MM.1S (cell line): ENCODE measurements at regions not wholly inside any gene's neighbourhood (a gene's known extent, or its start where the extent isn't known, plus 50 kb on each side); places are given as distances from the start of the nearest gene placed in this dataset.

Experiments used
- DNase-seq: peaks from one replicate; pipeline ENCODE4 v3.0.0-alpha.2; 2015
- H2AFZ ChIP-seq: fragments of 300-600 bp; sonication (generic); 2 replicates; pipeline ENCODE4 v1.6.0; 2016; ENCODE audit warnings: antibody characterized with exemption, low read length
- H3F3A ChIP-seq: fragments of 300-600 bp; sonication (generic); 2 replicates; pipeline ENCODE4 v1.6.1; 2016; ENCODE audit warnings: mild to moderate bottlenecking, antibody characterized with exemption, low read length, moderate library complexity, mixed read lengths; ENCODE audit not compliant: insufficient read depth
- H3K27ac ChIP-seq: fragments of 300-600 bp; sonication (generic); 2 replicates; pipeline ENCODE4 v1.5.1; 2016; ENCODE audit warnings: mild to moderate bottlenecking, low read length
- H3K27me3 ChIP-seq: fragments of 300-600 bp; sonication (generic); replicated peaks from 2 replicates; pipeline ENCODE4 v1.6.0; 2016; ENCODE audit warnings: low read length; ENCODE audit not compliant: insufficient read depth
- H3K36me3 ChIP-seq: fragments of 300-600 bp; sonication (generic); replicated peaks from 2 replicates; pipeline ENCODE4 v1.6.1; 2016; ENCODE audit warnings: mild to moderate bottlenecking, low read length, mixed read lengths; ENCODE audit not compliant: insufficient read depth
- H3K4me1 ChIP-seq: fragments of 300-600 bp; sonication (generic); 2 replicates; pipeline ENCODE4 v1.6.1; 2016; ENCODE audit warnings: low read length, mixed read lengths
- H3K4me2 ChIP-seq: fragments of 300-600 bp; sonication (generic); 2 replicates; pipeline ENCODE4 v1.6.0; 2016; ENCODE audit warnings: low read depth, low read length
- H3K4me3 ChIP-seq: fragments of 300-600 bp; sonication (generic); 2 replicates; pipeline ENCODE4 v1.5.1; 2016; ENCODE audit warnings: low read length, mixed read lengths
- H3K79me2 ChIP-seq: fragments of 300-600 bp; sonication (generic); 2 replicates; pipeline ENCODE4 v1.6.1; 2016; ENCODE audit warnings: mixed run types, low read length, mixed read lengths
- H3K9ac ChIP-seq: fragments of 300-600 bp; sonication (generic); 2 replicates; pipeline ENCODE4 v1.6.1; 2016; ENCODE audit warnings: low read length, mixed read lengths
- H3K9me2 ChIP-seq: fragments of 300-600 bp; sonication (generic); replicated peaks from 2 replicates; pipeline ENCODE4 v1.6.1; 2016; ENCODE audit warnings: mild to moderate bottlenecking, low read length, mixed read lengths; ENCODE audit not compliant: insufficient read depth
- H3K9me3 ChIP-seq: fragments of 300-600 bp; sonication (generic); replicated peaks from 2 replicates; pipeline ENCODE4 v1.6.1; 2016; ENCODE audit warnings: mild to moderate bottlenecking, low read length, mixed read lengths; ENCODE audit not compliant: insufficient read depth
- H4K20me1 ChIP-seq: fragments of 300-600 bp; sonication (generic); 2 replicates; pipeline ENCODE4 v1.6.1; 2016; ENCODE audit warnings: mild to moderate bottlenecking, low read length, moderate library complexity, mixed read lengths; ENCODE audit not compliant: insufficient read depth
- EZH2 ChIP-seq: fragments of 300-600 bp; sonication (generic); optimal IDR thresholded peaks from 2 replicates; pipeline ENCODE3; 2017; ENCODE audit warnings: low read depth, mild to moderate bottlenecking, antibody characterized with exemption, low read length, mixed read lengths
- EZH2phosphoT487 ChIP-seq: fragments of 300-600 bp; sonication (generic); IDR thresholded peaks from 2 replicates; pipeline ENCODE4 v1.6.1; 2018; ENCODE audit warnings: antibody characterized with exemption, low read length
- TF ChIP-seq, protein P1 (sequence below): fragments of 300-600 bp; sonication (generic); IDR thresholded peaks from 2 replicates; pipeline ENCODE4 v1.5.1; 2016; ENCODE audit warnings: antibody characterized with exemption, low read length, mixed read lengths

DNA sequence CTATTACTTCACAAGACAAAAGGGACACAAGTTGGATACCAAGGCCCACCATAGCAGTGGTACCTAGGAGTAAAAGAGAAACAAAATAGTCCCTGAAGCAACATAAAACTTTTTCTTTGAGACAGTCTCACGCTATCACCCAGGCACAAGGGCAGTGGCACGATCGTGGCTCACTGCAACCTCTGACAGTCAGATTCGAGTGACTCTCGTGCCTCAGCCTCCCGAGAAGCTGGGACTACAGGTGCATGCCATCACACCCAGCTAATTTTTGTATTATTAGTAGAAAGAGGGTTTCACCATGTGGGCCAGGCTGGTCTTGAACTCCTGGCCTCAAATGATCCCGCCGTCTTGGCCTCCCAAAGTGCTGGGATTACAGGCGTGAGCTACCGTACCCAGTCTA is 59.0 kb upstream of the KCNMA1 start:
- Histone ChIP-seq H2AFZ (no peak overlapping the region), H3K79me2 (no peaks in the 10 kb centered on the region), H3K9ac (no peak overlapping the region), H3K9me3 (no peaks in the 10 kb centered on the region), H3K27ac (no peak overlapping the region), H3K27me3 (no peaks in the 10 kb centered on the region), H4K20me1 (no peaks in the 10 kb centered on the region), H3K9me2 (no peaks in the 10 kb centered on the region), H3K4me2 (no peak overlapping the region), H3K4me1 (no peaks in the 10 kb centered on the region), H3K4me3 (no peak overlapping the region), H3F3A (no peaks in the 10 kb centered on the region), H3K36me3 (no peaks in the 10 kb centered on the region)
- DNase-seq: no peak
- TF ChIP-seq EZH2phosphoT487 (no peak), EZH2 (no peak)
- TF ChIP-seq, protein P1, sequence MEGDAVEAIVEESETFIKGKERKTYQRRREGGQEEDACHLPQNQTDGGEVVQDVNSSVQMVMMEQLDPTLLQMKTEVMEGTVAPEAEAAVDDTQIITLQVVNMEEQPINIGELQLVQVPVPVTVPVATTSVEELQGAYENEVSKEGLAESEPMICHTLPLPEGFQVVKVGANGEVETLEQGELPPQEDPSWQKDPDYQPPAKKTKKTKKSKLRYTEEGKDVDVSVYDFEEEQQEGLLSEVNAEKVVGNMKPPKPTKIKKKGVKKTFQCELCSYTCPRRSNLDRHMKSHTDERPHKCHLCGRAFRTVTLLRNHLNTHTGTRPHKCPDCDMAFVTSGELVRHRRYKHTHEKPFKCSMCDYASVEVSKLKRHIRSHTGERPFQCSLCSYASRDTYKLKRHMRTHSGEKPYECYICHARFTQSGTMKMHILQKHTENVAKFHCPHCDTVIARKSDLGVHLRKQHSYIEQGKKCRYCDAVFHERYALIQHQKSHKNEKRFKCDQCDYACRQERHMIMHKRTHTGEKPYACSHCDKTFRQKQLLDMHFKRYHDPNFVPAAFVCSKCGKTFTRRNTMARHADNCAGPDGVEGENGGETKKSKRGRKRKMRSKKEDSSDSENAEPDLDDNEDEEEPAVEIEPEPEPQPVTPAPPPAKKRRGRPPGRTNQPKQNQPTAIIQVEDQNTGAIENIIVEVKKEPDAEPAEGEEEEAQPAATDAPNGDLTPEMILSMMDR: no peak

DNA sequence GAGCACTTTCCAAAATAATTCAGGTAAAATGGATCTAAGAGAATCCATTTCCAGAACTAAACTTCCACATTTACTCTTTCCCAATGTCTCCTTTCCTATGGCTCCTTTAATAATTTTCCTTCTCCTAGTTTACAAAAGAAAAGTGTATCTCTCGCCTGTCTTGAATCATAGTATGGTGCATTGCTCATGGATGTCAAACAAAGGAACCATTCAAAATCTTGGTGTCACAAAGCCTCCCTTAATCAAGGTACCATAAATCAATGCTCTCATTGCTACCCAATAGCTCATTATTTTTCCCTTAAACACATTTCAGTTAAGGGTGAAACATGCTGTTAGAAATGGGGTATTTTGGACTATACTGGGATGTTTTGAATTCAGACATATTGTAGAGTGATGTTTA is 57.6 kb upstream of the KCNMA1 start:
- no peaks in the 10 kb centered on the region for H3K79me2 ChIP-seq
- H2AFZ ChIP-seq: no peak overlapping the region
- TF ChIP-seq, protein P1: no peak
- no peak for TF ChIP-seq EZH2
- no peak for TF ChIP-seq EZH2phosphoT487
- H3F3A ChIP-seq: no peaks in the 10 kb centered on the region
- no peak for DNase-seq
- no peak overlapping the region for H3K4me3 ChIP-seq
- H3K9me3 ChIP-seq: no peaks in the 10 kb centered on the region
- no peaks in the 10 kb centered on the region for H3K9me2 ChIP-seq
- no peaks in the 10 kb centered on the region for H3K4me1 ChIP-seq
- no peak overlapping the region for H3K4me2 ChIP-seq
- H3K9ac ChIP-seq: no peak overlapping the region
- H3K36me3 ChIP-seq: no peaks in the 10 kb centered on the region
- no peaks in the 10 kb centered on the region for H3K27me3 ChIP-seq
- H3K27ac ChIP-seq: no peak overlapping the region
- no peaks in the 10 kb centered on the region for H4K20me1 ChIP-seq

DNA sequence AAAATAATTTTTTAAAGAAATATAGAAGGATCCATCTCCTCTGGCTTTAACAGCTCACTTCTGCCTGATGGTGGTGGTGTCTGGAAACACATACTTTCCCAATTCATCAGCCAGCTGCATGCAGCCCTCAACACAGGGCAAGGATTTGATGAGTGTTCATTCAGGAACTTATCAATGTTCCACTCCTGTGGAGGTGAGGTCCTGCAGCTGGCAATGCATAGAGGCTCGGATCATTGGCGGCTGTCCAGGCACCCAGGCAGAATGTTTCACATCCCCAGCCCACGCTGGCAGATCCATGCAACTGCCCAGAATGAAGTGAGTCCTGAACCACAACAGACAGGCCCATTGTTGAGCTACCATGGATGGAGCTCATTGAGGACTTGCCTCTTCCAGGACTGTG is 55.2 kb upstream of the KCNMA1 start:
- Histone ChIP-seq H3K36me3 (no peaks in the 10 kb centered on the region), H3F3A (no peaks in the 10 kb centered on the region), H3K27me3 (no peaks in the 10 kb centered on the region), H3K79me2 (no peaks in the 10 kb centered on the region), H3K27ac (no peak overlapping the region), H3K4me2 (no peak overlapping the region), H3K9me3 (no peaks in the 10 kb centered on the region), H4K20me1 (no peaks in the 10 kb centered on the region), H2AFZ (no peak overlapping the region), H3K9me2 (no peaks in the 10 kb centered on the region), H3K9ac (no peak overlapping the region), H3K4me1 (no peaks in the 10 kb centered on the region), H3K4me3 (no peak overlapping the region)
- no peak for DNase-seq
- TF ChIP-seq, protein P1: no peak

DNA sequence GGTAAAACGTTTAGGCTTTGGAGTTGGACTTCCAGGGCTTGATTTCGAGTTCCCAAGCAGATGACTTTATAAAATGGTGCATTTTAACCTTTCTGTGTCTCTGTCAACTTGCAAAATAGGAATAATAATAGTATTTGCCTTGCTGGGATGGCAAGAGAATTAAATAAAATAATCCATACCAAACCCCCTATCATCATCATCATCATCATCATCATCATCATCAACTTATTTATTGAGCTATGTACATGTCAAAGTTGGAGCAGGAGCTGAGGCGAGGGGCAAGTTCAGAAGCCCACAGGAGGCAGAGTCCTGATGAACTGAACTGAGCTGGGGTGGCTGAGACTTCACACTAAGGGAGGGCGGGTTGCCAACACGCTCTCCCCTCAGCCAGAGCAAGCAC is 51.7 kb upstream of the KCNMA1 start:
- no peak for TF ChIP-seq EZH2
- TF ChIP-seq EZH2phosphoT487: no peak
- TF ChIP-seq, protein P1: no peak
- no peaks in the 10 kb centered on the region for H3K4me1 ChIP-seq
- no peaks in the 10 kb centered on the region for H3K9me2 ChIP-seq
- no peak overlapping the region for H2AFZ ChIP-seq
- H3K36me3 ChIP-seq: no peaks in the 10 kb centered on the region
- H3K27ac ChIP-seq: no peak overlapping the region
- no peak overlapping the region for H3K9ac ChIP-seq
- no peak overlapping the region for H3K4me3 ChIP-seq
- no peaks in the 10 kb centered on the region for H3K9me3 ChIP-seq
- H3K79me2 ChIP-seq: no peaks in the 10 kb centered on the region
- no peaks in the 10 kb centered on the region for H3F3A ChIP-seq
- H3K4me2 ChIP-seq: no peak overlapping the region
- no peaks in the 10 kb centered on the region for H3K27me3 ChIP-seq
- no peaks in the 10 kb centered on the region for H4K20me1 ChIP-seq
- no peak for DNase-seq
